Activated naive CD8-positive, alpha-beta T cell treated with anti-CD3 and anti-CD28 coated beads, Interleukin-2, amount 50 U/mL, for 16 hours (primary cell): ENCODE measurements at regions not wholly inside any gene's neighbourhood (a gene's known extent, or its start where the extent isn't known, plus 50 kb on each side); places are given as distances from the start of the nearest gene placed in this dataset.
"Not testable (repeated sequence)": the region's sequence is repeated elsewhere in the genome, so short reads cannot be mapped to it uniquely, and the experiment has no call there.

ENCODE experiments used
- DNase-seq: peaks from one replicate; pipeline ENCODE4 v3.0.0-alpha.2; 2020; ENCODE audit warnings: low read depth, low spot score

DNA sequence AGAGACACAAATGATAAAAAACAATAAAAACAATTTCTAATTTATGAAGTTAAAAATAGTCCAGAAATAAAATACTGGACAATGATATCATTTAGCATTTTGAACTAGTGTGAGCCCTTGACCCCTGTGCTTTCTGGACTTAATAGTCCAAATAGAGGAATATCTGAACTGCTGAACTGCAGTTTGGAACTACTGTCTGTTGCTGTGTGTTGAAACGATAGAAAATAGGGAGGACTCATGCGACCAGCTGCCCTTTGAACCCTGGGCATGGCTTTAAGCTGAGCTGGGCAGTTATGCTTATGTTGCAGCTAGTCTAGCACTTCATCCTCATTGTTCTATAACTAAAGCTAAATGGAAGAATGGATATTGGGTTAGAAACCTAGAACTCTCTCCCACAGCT is 99.5 kb downstream of the FMR1NB start:
- no peak for DNase-seq

- no peak for DNase-seq
These were observed 103.5 kb downstream of the FMR1NB start for GRCh38 chrX:148084611-148085010.

DNA sequence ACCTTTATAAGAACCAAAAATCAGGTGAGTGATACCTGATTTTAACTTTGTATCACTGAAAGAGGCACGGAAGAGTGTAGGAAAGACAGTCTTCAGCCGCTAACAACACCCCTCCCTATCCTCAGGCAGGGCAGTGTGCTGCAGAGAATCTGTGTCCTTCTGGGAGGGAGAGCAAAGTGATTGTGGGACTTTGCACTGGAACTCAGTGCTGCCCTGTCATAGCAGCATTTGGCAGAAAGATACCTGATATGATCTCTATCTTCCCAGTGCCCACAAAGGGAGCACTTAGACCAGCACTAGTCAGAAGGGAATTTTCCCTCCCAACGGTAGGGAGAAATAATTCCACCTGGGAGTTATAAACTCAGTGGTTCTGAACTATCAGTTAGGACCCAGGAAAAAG is 139.0 kb downstream of the FMR1NB start:
- DNase-seq: no peak

GRCh38 chrX:148120999-148121623 is 140.0 kb downstream of the FMR1NB start:
- no peak for DNase-seq

DNA sequence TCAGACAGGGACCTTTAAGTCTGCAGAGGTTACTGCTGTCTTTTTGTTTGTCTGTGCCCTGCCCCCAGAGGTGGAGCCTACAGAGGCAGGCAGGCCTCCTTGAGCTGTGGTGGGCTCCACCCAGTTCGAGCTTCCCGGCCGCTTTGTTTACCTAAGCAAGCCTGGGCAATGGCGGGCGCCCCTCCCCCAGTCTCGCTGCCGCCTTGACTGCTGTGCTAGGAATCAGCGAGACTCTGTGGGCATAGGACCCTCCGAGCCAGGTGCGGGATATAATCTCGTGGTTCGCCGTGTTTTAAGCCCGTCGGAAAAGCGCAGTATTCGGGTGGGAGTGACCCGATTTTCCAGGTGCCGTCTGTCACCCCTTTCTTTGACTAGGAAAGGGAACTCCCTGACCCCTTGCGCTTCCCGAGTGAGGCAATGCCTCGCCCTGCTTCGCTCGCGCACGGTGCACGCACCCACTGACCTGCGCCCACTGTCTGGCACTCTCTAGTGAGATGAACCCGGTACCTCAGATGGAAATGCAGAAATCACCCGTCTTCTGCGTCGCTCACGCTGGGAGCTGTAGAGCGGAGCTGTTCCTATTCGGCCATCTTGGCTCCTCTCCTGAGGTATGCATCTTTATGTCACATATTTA is 147.9 kb downstream of the FMR1NB start:
- DNase-seq: not testable (repeated sequence)

- DNase-seq: no peak
These were observed 152.1 kb downstream of the FMR1NB start for GRCh38 chrX:148133105-148133725.

DNA sequence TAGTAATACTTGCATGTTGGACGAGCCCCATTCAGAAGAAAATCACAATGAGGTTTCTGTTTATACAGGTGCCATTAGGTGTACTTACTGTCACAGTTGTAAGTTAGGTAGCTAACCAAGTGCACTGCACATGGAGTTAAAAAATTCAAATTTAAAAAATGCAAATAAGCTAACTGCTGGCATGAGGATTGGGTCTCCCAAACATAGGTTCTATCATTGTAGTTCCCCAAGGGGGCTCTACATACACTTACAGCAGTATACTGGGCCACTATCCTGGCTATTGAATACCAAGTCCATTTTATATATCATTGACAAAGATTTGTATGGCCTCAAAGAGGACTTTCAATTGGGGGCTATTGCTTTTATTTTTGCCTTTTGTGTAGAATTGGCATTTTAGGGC is 153.4 kb downstream of the FMR1NB start:
- DNase-seq: no peak

DNA sequence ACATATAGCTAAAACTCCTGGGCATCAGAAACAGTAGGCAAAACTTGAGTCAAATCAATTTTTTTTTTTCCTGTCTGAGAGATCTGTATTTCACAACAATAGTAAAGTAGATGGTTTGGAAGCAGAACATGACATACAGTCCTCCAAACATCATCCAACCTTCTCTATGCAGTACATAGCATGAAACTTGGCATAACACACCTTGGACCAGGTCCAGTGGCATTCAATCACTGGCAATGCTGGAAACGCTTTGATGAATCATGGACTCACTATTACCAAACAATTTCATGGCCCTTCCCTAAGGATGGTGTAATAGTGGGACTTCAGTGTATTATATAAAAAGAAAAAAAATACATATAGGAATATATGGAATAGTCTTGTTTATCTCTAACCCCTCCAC is 154.6 kb downstream of the FMR1NB start:
- DNase-seq: no peak

DNA sequence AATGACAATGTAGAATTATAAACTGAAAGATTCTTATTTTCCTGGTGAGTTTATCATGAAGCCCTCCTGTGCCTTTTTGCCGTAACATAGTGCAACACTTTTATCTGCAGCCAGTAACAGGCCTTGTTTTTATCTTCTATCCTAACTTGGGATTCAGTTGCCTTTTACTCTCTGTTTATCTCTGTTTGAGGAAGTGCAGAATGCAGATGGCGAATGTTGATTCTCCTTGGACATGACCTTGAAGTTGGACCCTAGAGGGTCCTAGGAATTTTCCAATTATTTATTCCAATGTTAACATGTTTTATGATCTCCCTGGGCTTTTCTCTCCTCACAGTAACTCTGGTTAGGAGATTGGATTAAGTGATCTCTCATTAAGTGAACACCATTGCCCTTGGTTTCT is 165.0 kb downstream of the FMR1NB start:
- no peak for DNase-seq

DNA sequence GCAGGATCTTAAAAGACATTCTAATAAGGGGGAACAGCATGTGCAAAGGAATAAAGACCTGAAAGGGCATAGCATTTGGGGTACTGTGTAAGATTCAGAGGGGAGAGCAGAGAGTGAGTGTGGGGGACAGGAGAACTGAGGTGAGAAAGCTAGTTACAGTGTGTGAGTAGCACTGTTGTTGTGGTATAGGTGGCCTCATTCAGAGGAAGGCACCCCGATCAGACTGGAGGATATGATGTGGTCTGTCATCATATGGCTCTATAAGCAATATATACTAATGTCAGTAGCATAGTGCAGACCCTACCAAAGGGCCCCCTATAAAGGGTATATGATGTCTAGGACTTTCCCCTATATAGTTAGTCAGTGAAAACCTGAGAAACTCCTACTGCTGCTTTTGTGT is 175.8 kb downstream of the FMR1NB start:
- DNase-seq: no peak

GRCh38 chrX:148159796-148160195 is 178.7 kb downstream of the FMR1NB start:
- no peak for DNase-seq

- DNase-seq: no peak
These were observed 180.6 kb downstream of the FMR1NB start for GRCh38 chrX:148161701-148162100.

- no peak for DNase-seq
These were observed 204.5 kb downstream of the FMR1NB start for GRCh38 chrX:148185631-148186030.

DNA sequence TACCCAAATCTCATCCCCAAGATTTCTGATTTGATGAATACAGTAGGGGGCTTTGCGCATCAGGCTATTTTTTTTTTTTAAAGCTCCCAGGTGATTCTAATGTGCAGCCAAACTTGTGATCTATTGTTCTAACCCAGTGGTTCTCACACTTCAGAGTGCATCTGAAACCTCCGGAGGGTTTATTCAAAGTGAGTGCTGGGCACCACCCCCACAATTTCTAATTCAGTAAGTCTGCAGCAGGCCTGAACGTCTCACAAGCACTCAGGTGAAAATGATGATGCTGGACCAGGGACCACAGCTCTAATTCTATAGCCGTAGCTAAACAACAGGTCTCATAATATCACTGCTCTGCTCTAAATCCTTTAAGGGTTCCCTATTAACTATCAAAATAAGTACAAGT is 211.4 kb downstream of the FMR1NB start:
- DNase-seq: no peak

- DNase-seq: no peak
These were observed 212.6 kb downstream of the FMR1NB start for GRCh38 chrX:148193759-148194158.

- DNase-seq: no peak
These were observed 222.4 kb downstream of the FMR1NB start for GRCh38 chrX:148203531-148203930.

- DNase-seq: no peak
These were observed 223.1 kb downstream of the FMR1NB start for GRCh38 chrX:148204195-148204594.

- DNase-seq: no peak
These were observed 233.6 kb downstream of the FMR1NB start for GRCh38 chrX:148214786-148215185.

- DNase-seq: no peak
These were observed 234.6 kb downstream of the FMR1NB start for GRCh38 chrX:148215726-148216125.

DNA sequence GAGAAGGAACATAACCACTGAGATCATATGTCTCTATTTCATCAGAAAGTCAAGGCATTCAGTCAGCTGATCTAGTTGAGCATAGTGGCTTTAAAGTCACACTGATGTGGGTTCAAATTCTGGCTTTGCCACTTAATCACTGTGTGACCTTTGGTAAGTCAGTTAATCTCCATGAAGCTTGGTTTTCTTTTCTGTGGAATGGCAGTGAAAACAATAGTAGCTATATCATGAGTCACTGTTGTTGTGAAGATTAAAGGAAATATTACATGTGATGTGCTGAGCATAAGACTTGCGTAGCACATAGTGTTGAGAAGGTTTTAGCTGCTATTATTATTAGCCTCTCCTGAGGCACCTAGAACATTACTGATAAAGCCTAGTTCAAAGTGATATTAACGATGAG is 242.2 kb downstream of the FMR1NB start:
- DNase-seq: no peak

DNA sequence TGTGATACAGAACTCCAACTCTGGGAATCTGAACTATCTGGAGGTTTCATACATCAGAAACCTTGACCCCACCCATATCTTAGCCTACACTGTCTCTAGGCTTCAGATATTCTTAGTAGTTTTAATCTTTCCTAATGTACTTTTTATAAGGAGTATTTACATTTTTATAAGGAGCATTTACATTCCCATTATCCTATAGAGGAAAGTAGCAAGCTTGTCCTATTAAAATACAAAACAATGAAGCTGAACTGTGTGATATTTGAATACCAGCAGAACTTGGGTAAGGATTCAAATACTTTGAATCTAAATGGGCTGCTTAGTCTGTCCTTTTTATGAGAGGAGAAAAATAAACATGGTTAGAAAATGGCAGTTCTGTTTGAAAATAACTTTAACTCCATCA is 247.4 kb downstream of the FMR1NB start:
- no peak for DNase-seq

GRCh38 chrX:148229801-148230303 is 248.7 kb downstream of the FMR1NB start:
- DNase-seq: no peak

- no peak for DNase-seq
These were observed 240.4 kb upstream of the AFF2 start for GRCh38 chrX:148259990-148260389.
